ENCODE measurements at regions not wholly inside any gene's neighbourhood (a gene's known extent, or its start where the extent isn't known, plus 50 kb on each side); places are given as distances from the start of the nearest gene placed in this dataset.
A peak's percentile ranks its signal among the peaks of the same experiment; 100 is the strongest.

DNA sequence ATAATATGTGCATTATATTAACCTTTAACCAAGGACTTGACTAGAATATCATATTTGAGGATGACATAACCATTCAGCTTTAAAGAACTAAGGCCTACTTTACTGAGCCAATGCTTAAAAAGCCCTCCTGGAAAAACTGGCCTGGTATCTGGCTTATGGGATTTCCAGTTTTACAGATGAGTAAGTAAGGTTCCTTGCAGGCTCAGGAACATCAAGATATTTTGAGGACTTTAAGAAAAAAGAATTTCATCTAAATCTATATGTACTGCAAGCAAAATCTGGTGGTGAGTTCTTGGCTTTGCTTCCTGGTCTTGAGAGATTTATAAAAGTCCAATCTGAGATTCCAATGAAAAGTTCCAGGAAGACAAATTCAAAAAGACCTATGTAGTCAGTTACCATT is 417.0 kb upstream of the NRXN1 start:
- Histone ChIP-seq H3K4me1 (no peaks in the 10 kb centered on the region), H3K36me3 (no peaks in the 10 kb centered on the region), H3K4me3 (no peak overlapping the region), H3K27ac (no peak overlapping the region), H3K27me3 (no peaks in the 10 kb centered on the region), H3K9me3 (no peaks in the 10 kb centered on the region)
- TF ChIP-seq, protein P1, sequence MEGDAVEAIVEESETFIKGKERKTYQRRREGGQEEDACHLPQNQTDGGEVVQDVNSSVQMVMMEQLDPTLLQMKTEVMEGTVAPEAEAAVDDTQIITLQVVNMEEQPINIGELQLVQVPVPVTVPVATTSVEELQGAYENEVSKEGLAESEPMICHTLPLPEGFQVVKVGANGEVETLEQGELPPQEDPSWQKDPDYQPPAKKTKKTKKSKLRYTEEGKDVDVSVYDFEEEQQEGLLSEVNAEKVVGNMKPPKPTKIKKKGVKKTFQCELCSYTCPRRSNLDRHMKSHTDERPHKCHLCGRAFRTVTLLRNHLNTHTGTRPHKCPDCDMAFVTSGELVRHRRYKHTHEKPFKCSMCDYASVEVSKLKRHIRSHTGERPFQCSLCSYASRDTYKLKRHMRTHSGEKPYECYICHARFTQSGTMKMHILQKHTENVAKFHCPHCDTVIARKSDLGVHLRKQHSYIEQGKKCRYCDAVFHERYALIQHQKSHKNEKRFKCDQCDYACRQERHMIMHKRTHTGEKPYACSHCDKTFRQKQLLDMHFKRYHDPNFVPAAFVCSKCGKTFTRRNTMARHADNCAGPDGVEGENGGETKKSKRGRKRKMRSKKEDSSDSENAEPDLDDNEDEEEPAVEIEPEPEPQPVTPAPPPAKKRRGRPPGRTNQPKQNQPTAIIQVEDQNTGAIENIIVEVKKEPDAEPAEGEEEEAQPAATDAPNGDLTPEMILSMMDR (IDR thresholded peaks at IDR 0.05) = no peak
- TF ChIP-seq POLR2A (IDR thresholded peaks at IDR 0.05) = no peak
- intact Hi-C loops (cut with DNase I) = no loop called here
- DNase-seq (no peak), ATAC-seq (no peak)

DNA sequence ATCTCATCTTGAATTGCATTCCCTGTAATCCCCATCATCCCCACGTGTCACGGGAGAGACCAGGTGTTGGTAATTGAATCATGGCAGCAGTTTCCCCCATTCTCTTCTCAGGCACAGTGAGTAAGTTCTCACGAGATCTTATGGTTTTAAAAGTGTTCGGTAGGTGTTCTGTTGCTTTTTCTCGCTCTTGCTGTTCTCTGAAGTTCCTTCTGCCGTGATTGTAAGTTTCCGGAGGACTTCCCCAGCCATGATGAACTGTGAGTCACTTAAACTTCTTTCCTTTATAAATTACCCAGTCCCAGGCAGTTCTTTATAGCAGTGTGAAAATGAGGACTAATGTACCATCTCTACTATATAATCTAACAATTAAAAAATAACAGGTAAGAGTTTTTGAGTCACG is 409.9 kb upstream of the NRXN1 start:
- intact Hi-C loops (cut with DNase I) = no loop called here
- no peak overlapping the region for H3K4me3 ChIP-seq
- WGBS (ENCODE audit: insufficient coverage, low coverage, low lambda C conversion rate, missing lambda C conversion rate) = 67% methylated on average over 8 of the region's 8 CpGs
- no peaks in the 10 kb centered on the region for H3K9me3 ChIP-seq
- H3K27me3 ChIP-seq = no peaks in the 10 kb centered on the region
- no peak overlapping the region for H3K27ac ChIP-seq
- H3K36me3 ChIP-seq = no peaks in the 10 kb centered on the region
- no peak for ATAC-seq
- no peak for TF ChIP-seq POLR2A (IDR thresholded peaks at IDR 0.05)
- TF ChIP-seq, protein P1 (IDR thresholded peaks at IDR 0.05) = no peak
- no peak for DNase-seq
- H3K4me1 ChIP-seq = no peaks in the 10 kb centered on the region

DNA sequence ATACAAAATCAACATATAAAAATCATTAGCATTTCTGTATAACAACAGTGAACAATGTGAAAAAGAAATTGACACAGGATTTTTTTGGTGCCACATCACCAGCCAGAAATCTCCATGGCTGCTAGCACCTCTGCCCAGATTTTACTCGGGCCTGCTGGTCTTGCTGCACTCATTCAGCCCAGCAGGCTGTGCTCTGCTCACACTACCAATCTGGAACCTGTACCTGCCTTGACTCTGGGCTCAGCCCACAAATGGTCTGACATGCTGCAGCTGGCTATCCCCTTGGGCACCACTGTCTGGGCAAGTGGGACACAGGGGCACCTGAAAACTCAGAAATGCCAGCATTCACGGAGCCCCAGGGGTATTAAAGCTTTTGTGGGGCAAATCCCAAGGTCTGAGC is 392.5 kb upstream of the NRXN1 start:
- intact Hi-C loops (cut with DNase I) = no loop called here
- H3K9me3 ChIP-seq = no peaks in the 10 kb centered on the region
- ATAC-seq = no peak
- H3K4me1 ChIP-seq = no peaks in the 10 kb centered on the region
- no peak for TF ChIP-seq POLR2A (IDR thresholded peaks at IDR 0.05)
- TF ChIP-seq, protein P1 (IDR thresholded peaks at IDR 0.05) = no peak
- peak in 1 of 3 donors; percentile 27 for DNase-seq
- no peak overlapping the region for H3K27ac ChIP-seq
- no peaks in the 10 kb centered on the region for H3K36me3 ChIP-seq
- no peak overlapping the region for H3K4me3 ChIP-seq
- no CpG with 5 or more reads among the region's 2 CpGs for WGBS (ENCODE audit: insufficient coverage, low coverage, low lambda C conversion rate, missing lambda C conversion rate)
- H3K27me3 ChIP-seq = no peaks in the 10 kb centered on the region

DNA sequence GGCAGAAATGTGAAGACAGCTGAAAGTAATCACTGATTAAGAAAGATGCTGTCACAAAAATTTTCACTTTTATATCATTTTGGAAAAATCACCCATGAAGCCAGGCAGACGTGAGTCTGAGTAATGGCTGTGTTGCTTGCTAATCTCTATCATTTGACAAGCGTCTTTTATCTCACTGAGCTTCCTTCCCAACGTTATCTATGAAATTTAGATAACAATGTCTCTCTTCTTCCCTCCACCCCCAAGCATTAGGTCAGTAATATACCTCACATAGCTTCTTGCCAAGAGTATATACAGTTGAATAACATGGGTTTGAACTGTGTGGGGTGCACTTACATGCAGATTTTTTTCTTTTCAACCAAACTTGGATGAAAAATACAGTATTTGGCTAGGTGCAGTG is 388.6 kb upstream of the NRXN1 start:
- WGBS (ENCODE audit: insufficient coverage, low coverage, low lambda C conversion rate, missing lambda C conversion rate) = 35% methylated on average over 3 of the region's 3 CpGs
- ATAC-seq = no peak

DNA sequence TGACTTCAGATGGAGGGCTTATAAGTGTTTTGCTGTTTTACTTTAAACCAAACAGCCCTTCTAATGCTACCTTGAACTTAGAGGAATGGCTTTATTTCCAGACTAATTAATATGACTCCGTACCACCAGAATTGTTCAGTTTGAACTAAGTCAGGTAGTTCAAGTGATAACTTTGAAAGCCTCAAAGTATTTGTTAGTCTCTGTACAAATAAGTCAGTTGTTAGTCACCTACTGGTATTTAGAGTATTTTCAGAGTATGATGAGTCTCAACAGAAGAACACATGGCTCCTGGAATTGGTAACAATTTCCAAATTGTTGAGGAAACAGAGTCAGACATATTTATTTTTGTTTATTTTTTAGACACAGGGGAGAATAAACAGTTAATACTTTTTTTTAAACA is 381.8 kb upstream of the NRXN1 start:
- no peaks in the 10 kb centered on the region for H3K4me1 ChIP-seq
- WGBS (ENCODE audit: insufficient coverage, low coverage, low lambda C conversion rate, missing lambda C conversion rate) = 85% methylated on average over 1 of the region's 1 CpG
- no peaks in the 10 kb centered on the region for H3K27me3 ChIP-seq
- no peak for TF ChIP-seq POLR2A (IDR thresholded peaks at IDR 0.05)
- TF ChIP-seq, protein P1 (IDR thresholded peaks at IDR 0.05) = no peak
- no peaks in the 10 kb centered on the region for H3K9me3 ChIP-seq
- H3K36me3 ChIP-seq = no peaks in the 10 kb centered on the region
- H3K27ac ChIP-seq = no peak overlapping the region
- intact Hi-C loops (cut with DNase I) = no loop called here
- ATAC-seq (no peak), DNase-seq (no peak)
- no peak overlapping the region for H3K4me3 ChIP-seq

More for the DNA sequence above, 388.6 kb upstream of the NRXN1 start:
- H3K4me1 ChIP-seq = no peaks in the 10 kb centered on the region
- TF ChIP-seq POLR2A (IDR thresholded peaks at IDR 0.05) = no peak
- TF ChIP-seq, protein P1 (IDR thresholded peaks at IDR 0.05) = no peak
- no peak overlapping the region for H3K27ac ChIP-seq
- no peak for DNase-seq
- H3K4me3 ChIP-seq = no peak overlapping the region
- no peaks in the 10 kb centered on the region for H3K9me3 ChIP-seq
- intact Hi-C loops (cut with DNase I) = no loop called here
- H3K27me3 ChIP-seq = no peaks in the 10 kb centered on the region
- H3K36me3 ChIP-seq = no peaks in the 10 kb centered on the region

All from right lobe of liver (tissue), 6 donors.